HCT116 (cell line): ENCODE measurements at regions not wholly inside any gene's neighbourhood (a gene's known extent, or its start where the extent isn't known, plus 50 kb on each side); places are given as distances from the start of the nearest gene placed in this dataset.
"Not testable (repeated sequence)": the region's sequence is repeated elsewhere in the genome, so short reads cannot be mapped to it uniquely, and the experiment has no call there.

Experiments used
- ATAC-seq: fragments of 200-7000 bp; cut with Tn5 transposase; 2 replicates; pipeline ENCODE4 v1.9.1; 2020; ENCODE audit warnings: mild to moderate bottlenecking, moderate library complexity
- BruUV-seq: library from RNA; stranded (reverse); fragments of 400-500 nt; replicated peaks from 2 replicates; lab custom pipeline; 2021; lab: Mats Ljungman, UMichigan
- CTCF ChIA-PET: fragments of 300-600 bp; sonication (Branson Sonifier 250); formaldehyde crosslinking; loops from one replicate; lab custom pipeline; 2021; ENCODE audit warnings: antibody characterized with exemption; lab: Charles Lee
- POLR2A ChIA-PET: fragments of 300-600, 350-600 bp; sonication (Branson Sonifier 250); formaldehyde crosslinking; loops from one replicate; lab custom pipeline; 2021; ENCODE audit warnings: antibody characterized with exemption; lab: Charles Lee
- RAD21 ChIA-PET, 2 experiments: fragments of 300-600 bp; sonication (Branson Sonifier 250); formaldehyde crosslinking; loops; one replicate each; lab custom pipeline; 2023; ENCODE audit warnings: low total read pairs in 2 of 2; ENCODE audit not compliant: uncharacterized antibody in 2 of 2, unreplicated experiment in 2 of 2, low non-redundant PET in 1 of 2; lab: Charles Lee
- DNase-seq: peaks from one replicate; pipeline ENCODE4 v3.0.0-alpha.2; 2010; ENCODE audit warnings: low read depth, low spot score
- H2AFZ ChIP-seq: fragments of 200-600 bp; shearing (Covaris generic), sonication (generic); 2 replicates; pipeline ENCODE4 v1.6.1; 2017; ENCODE audit warnings: low read depth, mixed run types, mixed read lengths, antibody characterized with exemption, low read length; ENCODE audit not compliant: poor library complexity, severe bottlenecking
- H3K27ac ChIP-seq: 2 replicates; pipeline ENCODE4 v1.5.1; 2012; ENCODE audit warnings: low read depth, low read length
- H3K27me3 ChIP-seq: fragments of 200-600 bp; sonication (generic); 2 replicates; pipeline ENCODE4 v1.6.1; 2016; ENCODE audit warnings: mixed run types, low read length, mixed read lengths; ENCODE audit not compliant: insufficient read depth
- H3K36me3 ChIP-seq, 2 experiments: fragments of 200-500 bp in 1 of 2; fragments of 200-600 bp in 1 of 2; sonication (Bioruptor generic) in 1 of 2; sonication (generic) in 1 of 2; 2 replicates each; pipeline versions ENCODE4 v1.5.1 to v1.6.1; 2014 to 2016; ENCODE audit warnings: low read length in 2 of 2, inconsistent platforms in 1 of 2, mixed read lengths in 1 of 2, mixed run types in 1 of 2; ENCODE audit not compliant: insufficient read depth in 2 of 2, control insufficient read depth in 1 of 2
- H3K4me1 ChIP-seq, 2 experiments: fragments of 200-600 bp in 1 of 2; sonication (generic) in 1 of 2; 2 replicates each; pipeline versions ENCODE4 v1.5.1 to v1.6.1; 2012 to 2017; ENCODE audit warnings: low read length in 2 of 2, inconsistent platforms in 1 of 2, mild to moderate bottlenecking in 1 of 2, mixed read lengths in 1 of 2, mixed run types in 1 of 2, moderate library complexity in 1 of 2; ENCODE audit not compliant: insufficient read depth in 2 of 2, control insufficient read depth in 1 of 2
- H3K4me2 ChIP-seq: fragments of 200-600 bp; sonication (generic); 2 replicates; pipeline ENCODE4 v1.6.1; 2017; ENCODE audit warnings: mixed run types, low read length, mixed read lengths
- H3K4me3 ChIP-seq, 2 experiments: fragments of 200-600 bp in 1 of 2; sonication (generic) in 1 of 2; replicated peaks in 1 of 2; 2 replicates each; pipeline ENCODE4 v1.5.1; 2011 to 2016; ENCODE audit warnings: low read length in 2 of 2, control low read depth in 1 of 2, low read depth in 1 of 2, mild to moderate bottlenecking in 1 of 2, mixed read lengths in 1 of 2, mixed run types in 1 of 2
- H3K79me2 ChIP-seq: fragments of 200-600 bp; sonication (generic); 2 replicates; pipeline ENCODE4 v1.6.1; 2017; ENCODE audit warnings: mild to moderate bottlenecking, mixed run types, low read length, moderate library complexity, mixed read lengths; ENCODE audit not compliant: insufficient read depth
- H3K9ac ChIP-seq: fragments of 200-600 bp; sonication (generic); 2 replicates; pipeline ENCODE4 v1.6.1; 2016; ENCODE audit warnings: low read length, mixed read lengths
- H3K9me2 ChIP-seq: fragments of 200-600 bp; sonication (generic), shearing (Covaris generic); 2 replicates; pipeline ENCODE4 v1.6.1; 2017; ENCODE audit warnings: mixed run types, mild to moderate bottlenecking, moderate library complexity; ENCODE audit not compliant: insufficient read depth
- H3K9me3 ChIP-seq, 2 experiments: fragments of 200-500 bp in 1 of 2; fragments of 200-600 bp in 1 of 2; sonication (Bioruptor generic) in 1 of 2; sonication (generic) in 1 of 2; 2 replicates each; pipeline ENCODE4 v1.6.1; 2014 to 2017; ENCODE audit warnings: low read length in 2 of 2, mixed read lengths in 2 of 2, inconsistent platforms in 1 of 2, low read depth in 1 of 2, mild to moderate bottlenecking in 1 of 2, mixed run types in 1 of 2, moderate library complexity in 1 of 2; ENCODE audit not compliant: control insufficient read depth in 1 of 2, insufficient read depth in 1 of 2
- H4K20me1 ChIP-seq: fragments of 200-600 bp; sonication (generic), shearing (Covaris generic); 2 replicates; pipeline ENCODE4 v1.6.1; 2017; ENCODE audit warnings: mixed run types, mild to moderate bottlenecking, moderate library complexity; ENCODE audit not compliant: insufficient read depth
- JUND ChIP-seq: IDR thresholded peaks from 2 replicates; pipeline ENCODE4 v1.6.1; 2012
- intact Hi-C: fragments of 100-400 bp; cut with micrococcal nuclease; formaldehyde crosslinking; loops from 2 replicates; pipeline ENCODE4 v1.10.0; 2022
- TF ChIP-seq, protein P1 (sequence below), 3 experiments: fragments of 200-600 bp in 1 of 3; sonication (generic) in 1 of 3; IDR thresholded peaks in 2 of 3; conservative IDR thresholded peaks in 1 of 3; 2 replicates each; pipeline ENCODE4 v1.5.1; 2012 to 2017; ENCODE audit warnings: low read depth in 2 of 3, low read length in 2 of 3, antibody characterized with exemption in 1 of 3, borderline replicate concordance in 1 of 3, control low read depth in 1 of 3, mild to moderate bottlenecking in 1 of 3, mixed read lengths in 1 of 3, mixed run types in 1 of 3, moderate library complexity in 1 of 3; ENCODE audit not compliant: insufficient read depth in 1 of 3

GRCh38 chr10:121672733-121673132 lies 74.5 kb upstream of the FGFR2 start:
- Histone ChIP-seq H3K4me1 (no peaks in the 10 kb centered on the region), H3K79me2 (no peaks in the 10 kb centered on the region), H3K27ac (no peak overlapping the region), H3K9ac (no peak overlapping the region), H2AFZ (no peak overlapping the region), H3K4me3 (no peak overlapping the region), H3K9me2 (no peaks in the 10 kb centered on the region), H3K9me3 (no peaks in the 10 kb centered on the region), H4K20me1 (no peaks in the 10 kb centered on the region), H3K4me2 (no peak overlapping the region), H3K27me3 (peaks cover 10% of the 10 kb centered on the region; the same call in 1 of the 2 replicates), H3K36me3 (no peaks in the 10 kb centered on the region)
- RAD21 ChIA-PET = no interaction called here
- DNase-seq (no peak), ATAC-seq (no peak; the same call in 1 of the 2 replicates)
- BruUV-seq = no TSS peak
- TF ChIP-seq, protein P1, sequence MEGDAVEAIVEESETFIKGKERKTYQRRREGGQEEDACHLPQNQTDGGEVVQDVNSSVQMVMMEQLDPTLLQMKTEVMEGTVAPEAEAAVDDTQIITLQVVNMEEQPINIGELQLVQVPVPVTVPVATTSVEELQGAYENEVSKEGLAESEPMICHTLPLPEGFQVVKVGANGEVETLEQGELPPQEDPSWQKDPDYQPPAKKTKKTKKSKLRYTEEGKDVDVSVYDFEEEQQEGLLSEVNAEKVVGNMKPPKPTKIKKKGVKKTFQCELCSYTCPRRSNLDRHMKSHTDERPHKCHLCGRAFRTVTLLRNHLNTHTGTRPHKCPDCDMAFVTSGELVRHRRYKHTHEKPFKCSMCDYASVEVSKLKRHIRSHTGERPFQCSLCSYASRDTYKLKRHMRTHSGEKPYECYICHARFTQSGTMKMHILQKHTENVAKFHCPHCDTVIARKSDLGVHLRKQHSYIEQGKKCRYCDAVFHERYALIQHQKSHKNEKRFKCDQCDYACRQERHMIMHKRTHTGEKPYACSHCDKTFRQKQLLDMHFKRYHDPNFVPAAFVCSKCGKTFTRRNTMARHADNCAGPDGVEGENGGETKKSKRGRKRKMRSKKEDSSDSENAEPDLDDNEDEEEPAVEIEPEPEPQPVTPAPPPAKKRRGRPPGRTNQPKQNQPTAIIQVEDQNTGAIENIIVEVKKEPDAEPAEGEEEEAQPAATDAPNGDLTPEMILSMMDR (IDR thresholded peaks at IDR 0.05 in 2 of 3, conservative IDR thresholded peaks at IDR 0.05 in 1 of 3; ENCODE audit: borderline replicate concordance in 1 of 3, insufficient read depth in 1 of 3, low read depth in 2 of 3, low read length in 2 of 3) = 0 out of 6 replicates have a peak, but pooled peaks of 2 of the 3 experiments have one; percentile 2 to 10
- no peak for TF ChIP-seq JUND
- intact Hi-C loops = no loop called here
- CTCF ChIA-PET = interaction anchor here (0.6 kb wide), 1 partner anchor 85 kb away, joined by 5 read pairs; no protein-coding TSS in a partner anchor
- POLR2A ChIA-PET = no interaction called here

DNA sequence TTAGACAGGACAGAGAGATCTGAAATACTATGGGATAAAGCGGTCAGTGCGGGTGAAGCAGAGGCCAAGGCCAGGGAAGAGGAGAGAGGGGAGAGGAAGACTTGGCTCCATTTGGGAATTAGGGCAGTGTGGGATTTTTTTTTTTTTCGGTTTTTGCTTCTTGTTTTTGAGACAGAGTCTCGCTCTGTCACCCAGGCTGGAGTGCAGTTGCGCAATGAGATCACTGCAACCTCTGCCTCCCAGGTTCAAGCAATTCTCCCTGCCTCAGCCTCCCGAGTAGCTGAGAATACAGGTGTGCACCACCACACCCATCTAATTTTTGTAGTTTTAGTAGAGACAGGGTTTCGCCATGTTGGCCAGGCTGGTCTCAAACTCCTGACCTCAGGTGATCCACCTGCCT lies 71.6 kb upstream of the FGFR2 start:
- BruUV-seq, H3K79me2 ChIP-seq, H4K20me1 ChIP-seq, POLR2A ChIA-PET, H3K36me3 ChIP-seq, H3K27ac ChIP-seq, H3K27me3 ChIP-seq, RAD21 ChIA-PET, H3K4me2 ChIP-seq, CTCF ChIA-PET, ATAC-seq, H3K4me1 ChIP-seq, H3K4me3 ChIP-seq, H3K9me3 ChIP-seq, H3K9me2 ChIP-seq, H3K9ac ChIP-seq, DNase-seq, H2AFZ ChIP-seq: not testable (repeated sequence)
- intact Hi-C loops = loop anchor here (10.0 kb wide), 1 partner anchor 725 kb away; no protein-coding TSS in a partner anchor
